ENCODE measurements at regions not wholly inside any gene's neighbourhood (a gene's known extent, or its start where the extent isn't known, plus 50 kb on each side); places are given as distances from the start of the nearest gene placed in this dataset.

DNA sequence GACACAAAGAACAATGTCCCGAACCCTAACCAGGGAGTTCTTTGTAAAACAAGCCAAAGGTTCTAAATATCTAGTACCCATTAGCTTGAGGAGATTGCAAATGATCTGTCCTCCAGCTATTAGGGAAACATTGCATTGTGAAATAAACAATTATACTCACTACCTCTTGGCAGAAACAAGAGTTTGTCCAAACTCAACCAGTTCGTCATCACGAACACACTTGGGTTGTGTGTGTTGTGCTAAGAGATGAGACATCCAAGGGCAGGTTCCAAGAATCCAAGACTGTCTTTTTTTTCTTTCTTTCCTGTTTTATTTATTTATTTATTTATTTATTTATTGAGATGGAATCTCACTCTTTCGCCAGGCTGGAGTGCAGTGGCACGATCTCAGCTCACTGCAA is 793.1 kb upstream of the AUTS2 start:
- no peak overlapping the region for H3K27ac ChIP-seq
- no peak for TF ChIP-seq FOXP2 (optimal IDR thresholded peaks at IDR 0.05; ENCODE audit: control extremely low read depth, extremely low read length, insufficient read depth)
- TF ChIP-seq POLR2AphosphoS5 (IDR thresholded peaks at IDR 0.05; ENCODE audit: borderline replicate concordance, low read depth, low read length): no peak
- no peak for TF ChIP-seq EZH2 (IDR thresholded peaks at IDR 0.05)
- H3K9me3 ChIP-seq (ENCODE audit: low read depth, low read length): no peaks in the 10 kb centered on the region
- H3K36me3 ChIP-seq (ENCODE audit: insufficient read depth, low read length): no peaks in the 10 kb centered on the region
- DNase-seq (ENCODE audit: low read depth, low spot score): no peak
- no peak overlapping the region for H3K9ac ChIP-seq (ENCODE audit: insufficient read length)
- H3K4me3 ChIP-seq: no peak overlapping the region

DNA sequence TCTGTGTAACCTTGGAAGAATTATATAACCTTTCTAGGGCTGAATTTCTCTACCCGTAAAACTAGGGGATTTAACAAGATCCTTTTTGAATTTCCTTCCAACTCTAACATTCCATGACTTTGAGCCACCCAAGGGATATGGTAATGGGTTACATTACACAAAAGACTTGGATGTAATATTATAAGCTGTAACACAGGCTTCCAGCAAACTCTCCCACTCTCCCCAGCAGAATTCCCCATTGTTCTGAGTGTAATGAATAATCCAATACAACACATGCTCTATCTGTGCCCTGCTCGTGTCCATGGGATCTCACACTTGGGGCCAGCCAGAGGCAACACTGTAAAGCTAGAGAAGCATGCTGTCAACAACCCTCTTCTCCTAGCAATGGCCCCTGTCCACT is 790.6 kb upstream of the AUTS2 start:
- Histone ChIP-seq H3K27ac (no peak overlapping the region), H3K9me3 (ENCODE audit: low read depth, low read length) (no peaks in the 10 kb centered on the region)

DNA sequence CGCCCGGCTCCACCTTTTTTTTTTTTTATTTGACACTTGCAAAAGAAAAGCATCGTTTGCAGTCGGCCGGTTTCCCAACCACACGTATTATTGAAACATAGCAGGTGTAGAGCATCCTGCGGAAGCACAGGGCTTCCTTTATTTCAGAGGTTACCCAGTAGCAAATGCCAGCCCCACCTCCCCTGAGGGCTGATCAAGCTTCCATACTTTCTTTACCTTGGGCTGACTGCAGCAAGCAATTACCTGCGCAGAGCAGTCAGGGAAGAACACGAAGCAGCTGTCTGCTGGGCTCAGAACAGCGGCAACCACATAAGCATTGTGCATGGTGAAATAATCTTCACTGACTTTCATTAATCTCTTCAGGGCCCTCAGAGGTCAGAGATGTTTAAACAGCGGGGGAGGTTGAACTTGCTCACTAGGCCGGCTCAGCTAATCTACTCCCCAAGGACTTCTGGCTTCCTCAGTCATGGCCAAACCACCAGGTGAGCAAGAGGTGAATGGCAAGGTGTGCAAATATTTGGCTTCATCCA is 784.7 kb upstream of the AUTS2 start:
- H3K36me3 ChIP-seq (ENCODE audit: insufficient read depth, low read length): no peaks in the 10 kb centered on the region
- no peak for DNase-seq (ENCODE audit: low read depth, low spot score)
- TF ChIP-seq POLR2AphosphoS5 (IDR thresholded peaks at IDR 0.05; ENCODE audit: borderline replicate concordance, low read depth, low read length) (no peak), EZH2 (IDR thresholded peaks at IDR 0.05) (no peak), FOXP2 (optimal IDR thresholded peaks at IDR 0.05; ENCODE audit: control extremely low read depth, extremely low read length, insufficient read depth) (no peak)
- no peaks in the 10 kb centered on the region for H3K9me3 ChIP-seq (ENCODE audit: low read depth, low read length)
- H3K4me3 ChIP-seq: no peak overlapping the region
- no peak overlapping the region for H3K9ac ChIP-seq (ENCODE audit: insufficient read length)
- no peak overlapping the region for H3K27ac ChIP-seq

More for the DNA sequence above, 790.6 kb upstream of the AUTS2 start:
- no peak overlapping the region for H3K4me3 ChIP-seq
- TF ChIP-seq EZH2 (IDR thresholded peaks at IDR 0.05): no peak
- no peak for TF ChIP-seq FOXP2 (optimal IDR thresholded peaks at IDR 0.05; ENCODE audit: control extremely low read depth, extremely low read length, insufficient read depth)
- TF ChIP-seq POLR2AphosphoS5 (IDR thresholded peaks at IDR 0.05; ENCODE audit: borderline replicate concordance, low read depth, low read length): no peak
- no peaks in the 10 kb centered on the region for H3K36me3 ChIP-seq (ENCODE audit: insufficient read depth, low read length)
- no peak overlapping the region for H3K9ac ChIP-seq (ENCODE audit: insufficient read length)
- DNase-seq (ENCODE audit: low read depth, low spot score): no peak

DNA sequence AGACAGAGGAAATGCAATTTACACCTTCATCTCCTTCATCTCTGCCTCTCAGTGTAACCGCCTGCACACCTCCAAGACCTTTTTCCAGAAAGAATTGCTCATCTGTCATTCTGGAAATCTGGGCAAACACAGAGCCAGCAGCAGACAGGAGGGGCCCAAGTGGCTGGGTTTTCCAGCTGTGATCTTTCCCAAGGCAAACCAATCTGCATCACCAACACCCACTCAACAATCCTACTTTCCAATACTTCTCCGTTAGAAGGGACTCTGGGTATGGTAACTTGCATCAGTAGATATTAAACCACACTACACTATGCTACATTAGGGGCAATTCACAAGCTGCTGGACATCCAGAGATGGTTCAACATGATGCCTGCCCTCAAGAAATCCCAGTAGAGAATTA is 781.8 kb upstream of the AUTS2 start:
- DNase-seq (ENCODE audit: low read depth, low spot score): no peak
- H3K9ac ChIP-seq (ENCODE audit: insufficient read length): no peak overlapping the region
- no peaks in the 10 kb centered on the region for H3K9me3 ChIP-seq (ENCODE audit: low read depth, low read length)
- no peaks in the 10 kb centered on the region for H3K36me3 ChIP-seq (ENCODE audit: insufficient read depth, low read length)
- no peak overlapping the region for H3K27ac ChIP-seq
- TF ChIP-seq EZH2 (IDR thresholded peaks at IDR 0.05) (no peak), FOXP2 (optimal IDR thresholded peaks at IDR 0.05; ENCODE audit: control extremely low read depth, extremely low read length, insufficient read depth) (no peak)
- no peak overlapping the region for H3K4me3 ChIP-seq

DNA sequence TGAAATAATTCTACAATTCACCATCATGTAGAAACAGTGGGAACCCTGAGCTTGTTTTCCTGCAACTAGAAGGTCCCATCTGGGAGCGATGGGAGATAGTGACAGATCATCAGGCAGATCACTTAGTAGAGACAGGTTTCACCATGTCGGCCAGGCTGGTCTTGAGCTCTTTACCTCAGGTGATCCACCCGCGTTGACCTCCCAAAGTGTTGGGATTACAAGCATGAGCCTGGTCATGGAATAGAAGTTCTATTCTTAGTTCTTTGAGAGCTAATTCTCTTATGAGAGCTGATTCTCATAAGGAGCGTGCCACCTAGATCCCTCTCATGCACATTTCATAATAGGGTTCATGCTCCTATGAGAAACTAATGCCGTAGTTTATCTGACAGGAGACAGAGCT is 778.0 kb upstream of the AUTS2 start:
- no peak for TF ChIP-seq EZH2 (IDR thresholded peaks at IDR 0.05)
- TF ChIP-seq POLR2AphosphoS5 (IDR thresholded peaks at IDR 0.05; ENCODE audit: borderline replicate concordance, low read depth, low read length): no peak
- no peak for TF ChIP-seq FOXP2 (optimal IDR thresholded peaks at IDR 0.05; ENCODE audit: control extremely low read depth, extremely low read length, insufficient read depth)
- Histone ChIP-seq H3K36me3 (ENCODE audit: insufficient read depth, low read length) (no peaks in the 10 kb centered on the region), H3K4me3 (no peak overlapping the region), H3K27ac (no peak overlapping the region), H3K9me3 (ENCODE audit: low read depth, low read length) (no peaks in the 10 kb centered on the region), H3K9ac (ENCODE audit: insufficient read length) (no peak overlapping the region)
- no peak for DNase-seq (ENCODE audit: low read depth, low spot score)

DNA sequence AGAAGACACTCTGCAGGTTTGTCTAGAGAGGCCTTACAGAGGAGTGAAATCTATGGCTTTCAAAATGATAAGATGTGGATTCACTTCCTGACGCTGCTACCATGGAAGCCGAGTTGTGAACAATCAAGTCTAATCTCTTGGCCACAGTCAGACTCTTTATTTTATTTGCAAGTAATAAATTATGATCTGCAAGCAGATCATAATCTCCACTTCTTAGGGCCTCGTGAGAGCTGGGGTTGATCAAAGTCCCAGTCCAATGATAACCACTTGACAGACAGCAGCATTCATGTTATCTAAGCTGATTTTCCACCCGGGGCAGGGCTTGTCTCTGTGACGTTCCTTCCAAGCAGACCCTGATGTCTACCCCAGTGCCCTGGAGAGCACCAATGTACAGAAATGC is 776.4 kb upstream of the AUTS2 start:
- DNase-seq (ENCODE audit: low read depth, low spot score): no peak
- H3K4me3 ChIP-seq: no peak overlapping the region
- H3K27ac ChIP-seq: no peak overlapping the region
- no peak overlapping the region for H3K9ac ChIP-seq (ENCODE audit: insufficient read length)
- no peaks in the 10 kb centered on the region for H3K36me3 ChIP-seq (ENCODE audit: insufficient read depth, low read length)
- TF ChIP-seq FOXP2 (optimal IDR thresholded peaks at IDR 0.05; ENCODE audit: control extremely low read depth, extremely low read length, insufficient read depth) (no peak), POLR2AphosphoS5 (IDR thresholded peaks at IDR 0.05; ENCODE audit: borderline replicate concordance, low read depth, low read length) (no peak), EZH2 (IDR thresholded peaks at IDR 0.05) (no peak)
- H3K9me3 ChIP-seq (ENCODE audit: low read depth, low read length): no peaks in the 10 kb centered on the region

DNA sequence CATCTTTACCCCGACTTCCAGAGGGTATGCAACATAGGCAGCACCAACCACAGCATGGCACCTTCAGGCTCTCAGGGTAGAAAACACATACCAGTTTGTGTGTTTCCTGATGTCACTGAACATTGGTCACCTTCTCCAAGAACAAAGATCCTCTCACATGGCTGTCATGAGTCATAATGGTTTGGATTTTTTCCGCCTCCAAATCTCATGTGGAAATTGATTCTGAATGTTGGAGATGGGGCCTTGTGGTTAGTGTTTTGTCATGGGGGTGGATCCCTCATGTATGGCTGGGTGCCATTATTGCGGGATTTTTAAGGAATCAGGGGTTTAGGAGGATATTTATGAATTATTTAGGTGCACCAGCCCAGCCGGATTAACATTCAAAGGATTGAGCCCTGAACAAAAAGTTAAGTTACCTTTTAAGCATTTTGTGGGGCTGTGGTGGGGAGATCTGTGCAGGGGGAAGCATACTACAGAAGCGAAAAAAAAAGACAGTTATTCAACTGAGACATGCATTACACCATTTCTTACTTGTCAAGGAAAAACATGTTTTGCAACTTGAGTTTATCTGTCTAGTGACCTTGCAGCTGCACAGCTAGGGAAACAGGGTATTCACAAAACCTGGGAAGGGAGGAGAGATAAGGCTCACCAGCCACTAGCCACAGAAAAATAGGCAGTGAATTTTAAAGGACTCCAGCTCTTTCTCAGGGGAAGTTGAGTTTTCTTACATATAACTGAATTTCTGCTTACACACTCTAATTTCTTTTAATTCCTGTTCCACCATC is 774.1 kb upstream of the AUTS2 start:
- H3K27ac ChIP-seq: no peak overlapping the region
- no peak for TF ChIP-seq FOXP2 (optimal IDR thresholded peaks at IDR 0.05; ENCODE audit: control extremely low read depth, extremely low read length, insufficient read depth)

DNA sequence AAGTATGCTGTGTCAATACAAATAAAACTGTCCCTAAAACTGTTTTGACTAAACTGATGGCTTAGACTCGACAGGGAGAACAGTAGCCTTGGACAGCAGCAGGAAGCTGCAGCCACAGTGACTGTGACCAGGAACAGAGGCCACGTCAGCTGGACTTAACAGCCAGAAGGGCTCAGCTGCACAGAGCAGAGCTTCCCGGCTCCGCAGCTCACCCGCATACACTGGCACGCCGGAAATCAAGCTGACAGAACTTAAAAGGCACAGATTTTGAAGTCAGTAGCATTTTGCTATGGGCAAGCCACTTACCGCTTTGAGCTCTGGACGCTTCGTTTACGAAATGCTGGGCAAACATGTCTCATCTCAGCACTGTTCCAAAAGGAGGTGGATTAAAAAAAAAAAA is 769.7 kb upstream of the AUTS2 start:
- Histone ChIP-seq H3K27ac (no peak overlapping the region), H3K9me3 (ENCODE audit: low read depth, low read length) (no peaks in the 10 kb centered on the region), H3K36me3 (ENCODE audit: insufficient read depth, low read length) (no peaks in the 10 kb centered on the region), H3K4me3 (no peak overlapping the region), H3K9ac (ENCODE audit: insufficient read length) (no peak overlapping the region)
- no peak for DNase-seq (ENCODE audit: low read depth, low spot score)
- TF ChIP-seq EZH2 (IDR thresholded peaks at IDR 0.05) (no peak), FOXP2 (optimal IDR thresholded peaks at IDR 0.05; ENCODE audit: control extremely low read depth, extremely low read length, insufficient read depth) (no peak), POLR2AphosphoS5 (IDR thresholded peaks at IDR 0.05; ENCODE audit: borderline replicate concordance, low read depth, low read length) (no peak)

More for the DNA sequence above, 774.1 kb upstream of the AUTS2 start:
- Histone ChIP-seq H3K9ac (ENCODE audit: insufficient read length) (no peak overlapping the region), H3K4me3 (no peak overlapping the region), H3K36me3 (ENCODE audit: insufficient read depth, low read length) (no peaks in the 10 kb centered on the region), H3K9me3 (ENCODE audit: low read depth, low read length) (no peaks in the 10 kb centered on the region)
- no peak for DNase-seq (ENCODE audit: low read depth, low spot score)

DNA sequence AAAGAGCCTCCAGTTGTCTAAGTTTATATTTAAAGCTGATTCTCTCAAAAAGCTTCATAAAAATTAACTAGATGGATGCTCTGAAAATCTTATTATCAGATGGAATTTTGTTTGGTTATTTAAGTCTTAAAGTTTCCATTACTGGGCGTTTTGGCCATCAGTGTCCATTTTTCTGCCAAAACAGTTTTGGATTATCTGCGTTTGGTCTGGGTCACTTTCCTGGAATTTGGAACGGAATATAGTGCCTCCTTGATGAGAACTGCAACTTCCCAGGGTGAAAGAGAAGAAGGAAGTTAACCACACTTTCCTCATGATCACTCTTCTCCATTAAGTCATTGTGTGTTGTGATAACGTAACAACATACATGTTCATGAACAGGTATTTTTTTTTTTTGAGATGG is 764.9 kb upstream of the AUTS2 start:
- H3K4me3 ChIP-seq: no peak overlapping the region
- DNase-seq (ENCODE audit: low read depth, low spot score): no peak
- TF ChIP-seq EZH2 (IDR thresholded peaks at IDR 0.05) (no peak), POLR2AphosphoS5 (IDR thresholded peaks at IDR 0.05; ENCODE audit: borderline replicate concordance, low read depth, low read length) (no peak)

More for the DNA sequence above, 764.9 kb upstream of the AUTS2 start:
- no peaks in the 10 kb centered on the region for H3K36me3 ChIP-seq (ENCODE audit: insufficient read depth, low read length)
- no peak overlapping the region for H3K27ac ChIP-seq
- H3K9ac ChIP-seq (ENCODE audit: insufficient read length): no peak overlapping the region
- no peaks in the 10 kb centered on the region for H3K9me3 ChIP-seq (ENCODE audit: low read depth, low read length)
